Parathyroid adenoma (tissue), 2 donors: ENCODE measurements at regions not wholly inside any gene's neighbourhood (a gene's known extent, or its start where the extent isn't known, plus 50 kb on each side); places are given as distances from the start of the nearest gene placed in this dataset.

Source experiments
- H2AFZ ChIP-seq: fragments of 300-600 bp; sonication (generic); one replicate; pipeline ENCODE4 v1.7.0; 2017; ENCODE audit warnings: antibody characterized with exemption, mild to moderate bottlenecking
- H3K27ac ChIP-seq: fragments of 300-600 bp; sonication (generic); one replicate; pipeline ENCODE4 v1.7.0; 2017
- H3K27me3 ChIP-seq: fragments of 300-600 bp; sonication (generic); one replicate; pipeline ENCODE4 v1.7.0; 2017; ENCODE audit warnings: low read length; ENCODE audit not compliant: control insufficient read depth, insufficient read depth
- H3K36me3 ChIP-seq: fragments of 300-600 bp; sonication (generic); one replicate; pipeline ENCODE4 v1.7.0; 2017; ENCODE audit warnings: low read length; ENCODE audit not compliant: control insufficient read depth, insufficient read depth
- H3K4me1 ChIP-seq: fragments of 300-600 bp; sonication (generic); one replicate; pipeline ENCODE4 v1.7.0; 2017; ENCODE audit warnings: control low read depth
- H3K4me2 ChIP-seq: fragments of 300-600 bp; sonication (generic); one replicate; pipeline ENCODE4 v1.7.0; 2017; ENCODE audit warnings: low read length
- H3K4me3 ChIP-seq: fragments of 300-600 bp; sonication (generic); one replicate; pipeline ENCODE4 v1.7.0; 2017; ENCODE audit warnings: low read depth, low read length
- H3K79me2 ChIP-seq: fragments of 300-600 bp; sonication (generic); one replicate; pipeline ENCODE4 v1.7.0; 2017; ENCODE audit warnings: control low read depth
- H3K9ac ChIP-seq: fragments of 300-600 bp; sonication (generic); one replicate; pipeline ENCODE4 v1.7.0; 2017; ENCODE audit warnings: mild to moderate bottlenecking
- H3K9me3 ChIP-seq: fragments of 300-600 bp; sonication (generic); one replicate; pipeline ENCODE4 v1.7.0; 2017; ENCODE audit warnings: low read length; ENCODE audit not compliant: control insufficient read depth
- CTCF ChIP-seq: fragments of 300-600 bp; sonication (generic); IDR thresholded peaks from one replicate; pipeline ENCODE4 v1.7.0; 2017; ENCODE audit warnings: antibody characterized with exemption, mild to moderate bottlenecking
- donor health status: primary hyperparathyroidism.

GRCh38 chr7:86012971-86013370 is 630.7 kb upstream of the GRM3 start:
- no peaks in the 10 kb centered on the region for H3K79me2 ChIP-seq
- H3K9ac ChIP-seq: no peak overlapping the region
- H3K9me3 ChIP-seq: no peaks in the 10 kb centered on the region
- H3K4me2 ChIP-seq: no peak overlapping the region
- no peak overlapping the region for H3K4me3 ChIP-seq
- no peaks in the 10 kb centered on the region for H3K36me3 ChIP-seq
- H3K4me1 ChIP-seq: no peaks in the 10 kb centered on the region
- TF ChIP-seq CTCF: no peak
- H2AFZ ChIP-seq: no peak overlapping the region
- no peaks in the 10 kb centered on the region for H3K27me3 ChIP-seq
- no peak overlapping the region for H3K27ac ChIP-seq

GRCh38 chr7:86008898-86009297 is 634.8 kb upstream of the GRM3 start:
- no peak for TF ChIP-seq CTCF
- H3K9ac ChIP-seq: no peak overlapping the region
- no peak overlapping the region for H3K27ac ChIP-seq
- no peaks in the 10 kb centered on the region for H3K79me2 ChIP-seq
- H3K36me3 ChIP-seq: no peaks in the 10 kb centered on the region
- H3K9me3 ChIP-seq: no peaks in the 10 kb centered on the region
- H3K4me3 ChIP-seq: no peak overlapping the region
- no peak overlapping the region for H2AFZ ChIP-seq
- H3K4me1 ChIP-seq: no peaks in the 10 kb centered on the region
- no peaks in the 10 kb centered on the region for H3K27me3 ChIP-seq
- no peak overlapping the region for H3K4me2 ChIP-seq

- no peak overlapping the region for H3K4me3 ChIP-seq
- H3K79me2 ChIP-seq: no peaks in the 10 kb centered on the region
- no peak for TF ChIP-seq CTCF
- H3K27ac ChIP-seq: no peak overlapping the region
- no peaks in the 10 kb centered on the region for H3K36me3 ChIP-seq
- no peaks in the 10 kb centered on the region for H3K9me3 ChIP-seq
- no peak overlapping the region for H3K4me2 ChIP-seq
- H3K9ac ChIP-seq: no peak overlapping the region
- no peaks in the 10 kb centered on the region for H3K4me1 ChIP-seq
- H2AFZ ChIP-seq: no peak overlapping the region
- H3K27me3 ChIP-seq: no peaks in the 10 kb centered on the region
Measured at GRCh38 chr7:86006909-86007308, 636.8 kb upstream of the GRM3 start.

- no peak overlapping the region for H3K4me2 ChIP-seq
- H3K4me3 ChIP-seq: no peak overlapping the region
- H3K27ac ChIP-seq: no peak overlapping the region
- H3K79me2 ChIP-seq: no peaks in the 10 kb centered on the region
- H3K36me3 ChIP-seq: no peaks in the 10 kb centered on the region
- no peak overlapping the region for H3K9ac ChIP-seq
- no peaks in the 10 kb centered on the region for H3K9me3 ChIP-seq
- no peaks in the 10 kb centered on the region for H3K27me3 ChIP-seq
- TF ChIP-seq CTCF: no peak
- no peak overlapping the region for H2AFZ ChIP-seq
- H3K4me1 ChIP-seq: no peaks in the 10 kb centered on the region
Measured at GRCh38 chr7:86002858-86003257, 640.9 kb upstream of the GRM3 start.

- no peak for TF ChIP-seq CTCF
- no peak overlapping the region for H3K4me2 ChIP-seq
Measured at GRCh38 chr7:85997515-85997914, 646.2 kb upstream of the GRM3 start.

More at GRCh38 chr7:85997515-85997914, 646.2 kb upstream of the GRM3 start:
- no peaks in the 10 kb centered on the region for H3K9me3 ChIP-seq
- no peak overlapping the region for H3K27ac ChIP-seq
- H2AFZ ChIP-seq: no peak overlapping the region
- H3K27me3 ChIP-seq: no peaks in the 10 kb centered on the region
- H3K9ac ChIP-seq: no peak overlapping the region
- no peaks in the 10 kb centered on the region for H3K79me2 ChIP-seq
- H3K4me3 ChIP-seq: no peak overlapping the region
- H3K36me3 ChIP-seq: no peaks in the 10 kb centered on the region
- H3K4me1 ChIP-seq: no peaks in the 10 kb centered on the region
